Fibroblast of pulmonary artery (primary cell): ENCODE measurements at regions not wholly inside any gene's neighbourhood (a gene's known extent, or its start where the extent isn't known, plus 50 kb on each side); places are given as distances from the start of the nearest gene placed in this dataset.
"Not testable (repeated sequence)": the region's sequence is repeated elsewhere in the genome, so short reads cannot be mapped to it uniquely, and the experiment has no call there.

Source experiments
- DNase-seq: peaks from one replicate; pipeline ENCODE4 v3.0.0-alpha.2; 2010; ENCODE audit warnings: low read depth
- H3K4me3 ChIP-seq: replicated peaks from 2 replicates; pipeline ENCODE4 v1.5.1; 2011; ENCODE audit warnings: low read depth, mild to moderate bottlenecking, control low read depth, low read length, moderate library complexity

DNA sequence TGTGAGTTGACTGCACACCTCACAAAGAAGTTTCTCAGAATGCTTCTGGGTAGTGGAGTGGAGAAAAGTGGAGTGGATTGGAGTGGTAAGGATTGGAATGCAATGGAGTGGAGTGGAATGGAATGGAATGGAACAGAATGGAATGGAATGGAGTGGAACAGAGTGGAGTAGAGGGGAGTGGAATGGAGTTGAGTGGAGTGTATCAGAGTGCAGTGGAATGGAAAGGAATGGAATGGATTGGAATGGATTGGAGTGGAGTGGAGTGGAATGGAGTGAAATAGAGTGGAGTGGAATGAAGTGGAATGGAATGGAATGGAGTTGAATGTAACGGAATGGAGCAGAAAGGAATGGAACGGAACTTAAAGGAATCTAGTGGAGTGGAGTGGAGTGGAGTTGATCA is 5194.2 kb upstream of the TPTE start:
- not testable (repeated sequence) for H3K4me3 ChIP-seq, DNase-seq

DNA sequence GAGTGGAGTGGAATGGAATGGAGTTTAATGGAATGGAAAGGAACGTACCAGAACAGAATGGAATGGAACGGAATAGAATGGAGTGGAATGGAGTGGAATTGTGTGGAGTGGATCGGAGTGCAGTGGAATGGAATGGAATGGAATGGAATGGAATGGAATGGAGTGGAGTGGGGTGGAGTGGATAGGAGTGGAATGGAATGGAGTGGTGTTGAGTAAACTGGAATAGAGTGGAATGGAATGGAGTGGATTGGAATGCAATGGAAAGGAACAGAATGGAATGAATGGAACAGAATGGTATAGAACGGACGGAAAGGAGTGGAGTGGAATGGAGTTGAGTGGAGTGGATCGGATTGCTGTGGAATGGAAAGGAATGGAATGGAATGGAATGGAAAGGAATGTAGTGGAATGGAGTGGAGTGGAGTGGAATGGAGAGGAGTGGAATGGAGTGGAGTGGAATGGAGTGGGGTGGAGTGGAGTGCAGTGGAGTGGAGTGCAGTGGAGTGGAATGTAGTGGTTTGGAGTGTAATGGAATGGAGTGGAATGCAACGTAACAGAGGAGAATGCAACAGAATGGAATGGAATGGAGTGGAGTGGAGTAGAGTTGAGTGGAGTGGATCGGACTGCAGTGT is 5192.0 kb upstream of the TPTE start:
- DNase-seq, H3K4me3 ChIP-seq: not testable (repeated sequence)

DNA sequence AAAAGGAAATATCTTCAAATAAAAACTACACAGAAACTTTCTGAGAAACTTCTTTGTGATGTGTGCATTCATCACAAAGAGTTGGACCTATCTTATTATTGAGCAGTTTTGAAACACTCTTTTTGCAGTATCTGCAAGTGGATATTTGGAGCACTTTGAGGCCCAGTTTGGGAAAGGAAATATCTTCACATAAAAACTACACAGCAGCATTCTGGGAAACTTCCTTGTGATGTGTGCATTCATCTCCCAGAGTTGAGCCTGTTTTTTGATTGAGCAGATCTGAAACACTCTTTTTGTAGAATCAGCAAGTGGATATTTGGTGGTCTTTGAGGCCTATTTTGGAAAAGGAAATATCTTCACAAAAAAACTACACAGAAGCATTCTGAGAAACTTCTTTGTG is 5163.5 kb upstream of the TPTE start:
- not testable (repeated sequence) for H3K4me3 ChIP-seq
- peak; percentile 0 for DNase-seq
